ENCODE measurements at regions not wholly inside any gene's neighbourhood (a gene's known extent, or its start where the extent isn't known, plus 50 kb on each side); places are given as distances from the start of the nearest gene placed in this dataset.

- H3K27me3 ChIP-seq (replicated peaks in 1 of 2; ENCODE audit: control insufficient read depth in 2 of 2, extremely low read depth in 1 of 2, insufficient read depth in 2 of 2, low read length in 1 of 2) = no peaks in the 10 kb centered on the region
- POLR2A ChIA-PET = no interaction called here
- Mint-ChIP-seq H3K36me3 (no peaks in the 10 kb centered on the region), H3K27ac (no peak overlapping the region), H3K27me3 (no peaks in the 10 kb centered on the region), H3K4me1 (no peaks in the 10 kb centered on the region), H3K9me3 (no peaks in the 10 kb centered on the region), H3K4me3 (no peak overlapping the region)
- DNase-seq (no peak), ATAC-seq (replicated peaks in 1 of 4) (no peak)
- no peak overlapping the region for H3K27ac ChIP-seq (ENCODE audit: low read length)
- no peaks in the 10 kb centered on the region for H3K9me3 ChIP-seq
- no CpG with 5 or more reads among the region's 4 CpGs for WGBS (ENCODE audit: insufficient coverage)
- H3K4me3 ChIP-seq (ENCODE audit: control insufficient read depth in 1 of 2, extremely low read depth in 1 of 2, low read length in 1 of 2) = no peak overlapping the region
- no peaks in the 10 kb centered on the region for H3K36me3 ChIP-seq (ENCODE audit: control insufficient read depth in 2 of 2, extremely low read depth in 1 of 2, insufficient read depth in 1 of 2, low read length in 1 of 2)
- H3K4me1 ChIP-seq (ENCODE audit: control insufficient read depth in 1 of 2, extremely low read depth in 1 of 2, insufficient read depth in 2 of 2, low read length in 2 of 2) = no peaks in the 10 kb centered on the region
- CTCF ChIA-PET = no interaction called here
These were observed 155.9 kb upstream of the BCL6 start for GRCh38 chr3:187900993-187901755.

DNA sequence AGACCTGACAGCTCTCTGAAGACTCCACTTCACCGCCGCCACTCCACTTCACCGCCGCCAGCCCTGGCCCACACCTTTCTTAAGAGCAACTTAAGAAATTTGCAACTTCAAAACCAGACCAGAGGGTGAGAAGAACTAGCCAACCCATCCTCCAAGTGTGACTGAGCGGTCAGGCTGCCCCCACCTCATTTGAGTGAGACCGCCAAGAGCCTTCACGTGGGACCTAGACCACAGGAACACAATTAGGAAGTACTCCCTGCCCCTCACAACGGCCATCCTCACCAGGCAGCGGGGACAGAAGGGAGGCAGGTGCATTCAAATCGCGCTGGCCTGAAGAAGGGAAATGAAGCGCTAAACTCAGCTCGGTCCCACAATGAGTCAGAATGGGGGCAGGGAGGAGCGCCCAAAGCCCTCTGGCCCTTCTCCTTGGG, 156.8 kb upstream of the BCL6 start:
- Mint-ChIP-seq H3K9me3 (no peaks in the 10 kb centered on the region), H3K27me3 (no peaks in the 10 kb centered on the region), H3K27ac (no peak overlapping the region), H3K4me3 (no peak overlapping the region), H3K4me1 (no peaks in the 10 kb centered on the region), H3K36me3 (no peaks in the 10 kb centered on the region)
- H3K4me1 ChIP-seq (ENCODE audit: control insufficient read depth in 1 of 2, extremely low read depth in 1 of 2, insufficient read depth in 2 of 2, low read length in 2 of 2) = no peaks in the 10 kb centered on the region
- 87% methylated on average over 11 of the region's 14 CpGs for WGBS (ENCODE audit: insufficient coverage)
- ChIA-PET POLR2A (no interaction called here), CTCF (no interaction called here)
- no peaks in the 10 kb centered on the region for H3K36me3 ChIP-seq (ENCODE audit: control insufficient read depth in 2 of 2, extremely low read depth in 1 of 2, insufficient read depth in 1 of 2, low read length in 1 of 2)
- DNase-seq = no peak
- H3K9me3 ChIP-seq = no peaks in the 10 kb centered on the region
- H3K27me3 ChIP-seq (replicated peaks in 1 of 2; ENCODE audit: control insufficient read depth in 2 of 2, extremely low read depth in 1 of 2, insufficient read depth in 2 of 2, low read length in 1 of 2) = no peaks in the 10 kb centered on the region
- H3K4me3 ChIP-seq (ENCODE audit: control insufficient read depth in 1 of 2, extremely low read depth in 1 of 2, low read length in 1 of 2) = no peak overlapping the region
- no peak overlapping the region for H3K27ac ChIP-seq (ENCODE audit: low read length)
- no peak for ATAC-seq (replicated peaks in 1 of 4)

DNA sequence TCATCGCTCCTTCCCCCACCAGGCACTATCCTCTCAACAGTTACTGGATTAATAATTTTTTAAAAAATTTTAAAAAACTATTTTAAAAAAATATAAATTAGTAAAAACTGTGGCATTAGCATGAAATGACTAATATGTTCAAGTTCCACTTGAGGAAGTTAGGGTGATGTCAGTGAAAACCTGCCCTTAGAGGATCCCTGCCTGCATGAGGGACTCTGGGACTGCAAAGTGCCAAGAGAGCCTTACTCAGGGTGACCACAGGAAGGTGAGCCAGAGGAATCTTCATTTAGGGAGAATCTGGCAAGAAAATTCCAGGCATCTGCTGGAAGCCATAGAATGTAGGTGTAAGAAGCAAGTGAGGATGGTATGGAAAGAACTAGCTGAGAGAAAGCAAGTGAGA, 157.7 kb upstream of the BCL6 start:
- Mint-ChIP-seq H3K27ac (no peak overlapping the region), H3K4me3 (no peak overlapping the region), H3K4me1 (no peaks in the 10 kb centered on the region), H3K9me3 (no peaks in the 10 kb centered on the region), H3K27me3 (no peaks in the 10 kb centered on the region), H3K36me3 (no peaks in the 10 kb centered on the region)
- ChIA-PET POLR2A (no interaction called here), CTCF (no interaction called here)
- Histone ChIP-seq H3K4me3 (ENCODE audit: control insufficient read depth in 1 of 2, extremely low read depth in 1 of 2, low read length in 1 of 2) (no peak overlapping the region), H3K4me1 (ENCODE audit: control insufficient read depth in 1 of 2, extremely low read depth in 1 of 2, insufficient read depth in 2 of 2, low read length in 2 of 2) (no peaks in the 10 kb centered on the region), H3K27me3 (replicated peaks in 1 of 2; ENCODE audit: control insufficient read depth in 2 of 2, extremely low read depth in 1 of 2, insufficient read depth in 2 of 2, low read length in 1 of 2) (no peaks in the 10 kb centered on the region), H3K36me3 (ENCODE audit: control insufficient read depth in 2 of 2, extremely low read depth in 1 of 2, insufficient read depth in 1 of 2, low read length in 1 of 2) (no peaks in the 10 kb centered on the region), H3K9me3 (no peaks in the 10 kb centered on the region), H3K27ac (ENCODE audit: low read length) (no peak overlapping the region)
- WGBS (ENCODE audit: insufficient coverage) = no CpG with 5 or more reads among the region's 1 CpG
- no peak for DNase-seq
- ATAC-seq (replicated peaks in 1 of 4) = no peak

GRCh38 chr3:187903697-187904096, 158.4 kb upstream of the BCL6 start:
- ChIA-PET CTCF (no interaction called here), POLR2A (no interaction called here)
- Histone ChIP-seq H3K4me3 (ENCODE audit: control insufficient read depth in 1 of 2, extremely low read depth in 1 of 2, low read length in 1 of 2) (no peak overlapping the region), H3K36me3 (ENCODE audit: control insufficient read depth in 2 of 2, extremely low read depth in 1 of 2, insufficient read depth in 1 of 2, low read length in 1 of 2) (no peaks in the 10 kb centered on the region), H3K9me3 (no peaks in the 10 kb centered on the region), H3K4me1 (ENCODE audit: control insufficient read depth in 1 of 2, extremely low read depth in 1 of 2, insufficient read depth in 2 of 2, low read length in 2 of 2) (no peaks in the 10 kb centered on the region), H3K27me3 (replicated peaks in 1 of 2; ENCODE audit: control insufficient read depth in 2 of 2, extremely low read depth in 1 of 2, insufficient read depth in 2 of 2, low read length in 1 of 2) (no peaks in the 10 kb centered on the region), H3K27ac (ENCODE audit: low read length) (no peak overlapping the region)
- Mint-ChIP-seq H3K27me3 (no peaks in the 10 kb centered on the region), H3K36me3 (no peaks in the 10 kb centered on the region), H3K4me3 (no peak overlapping the region), H3K9me3 (no peaks in the 10 kb centered on the region), H3K4me1 (no peaks in the 10 kb centered on the region), H3K27ac (no peak overlapping the region)
- no peak for ATAC-seq (replicated peaks in 1 of 4)
- DNase-seq = no peak
- WGBS (ENCODE audit: insufficient coverage) = 100% methylated on average over 2 of the region's 4 CpGs

DNA sequence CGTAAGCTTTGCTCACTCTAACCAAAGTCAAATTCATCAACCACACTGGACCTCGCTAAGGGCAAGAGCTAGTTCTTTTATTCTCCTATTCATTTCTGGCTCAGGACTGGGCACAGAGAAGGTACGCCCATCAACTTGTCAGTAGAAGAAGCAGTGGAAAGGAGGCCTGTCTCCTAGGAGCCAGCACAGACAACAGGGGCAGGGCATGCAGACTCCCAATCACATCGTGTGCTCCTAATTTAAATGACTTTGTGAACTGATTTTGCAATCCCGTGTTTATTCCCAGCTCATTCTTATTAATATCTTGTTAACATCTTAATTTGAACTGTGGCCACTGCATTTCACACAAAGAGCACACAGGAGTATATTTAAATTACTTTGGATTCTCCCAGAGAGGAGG, 161.1 kb upstream of the BCL6 start:
- Histone ChIP-seq H3K36me3 (ENCODE audit: control insufficient read depth in 2 of 2, extremely low read depth in 1 of 2, insufficient read depth in 1 of 2, low read length in 1 of 2) (no peaks in the 10 kb centered on the region), H3K27me3 (replicated peaks in 1 of 2; ENCODE audit: control insufficient read depth in 2 of 2, extremely low read depth in 1 of 2, insufficient read depth in 2 of 2, low read length in 1 of 2) (no peaks in the 10 kb centered on the region), H3K4me3 (ENCODE audit: control insufficient read depth in 1 of 2, extremely low read depth in 1 of 2, low read length in 1 of 2) (no peak overlapping the region), H3K9me3 (no peaks in the 10 kb centered on the region), H3K27ac (ENCODE audit: low read length) (no peak overlapping the region), H3K4me1 (ENCODE audit: control insufficient read depth in 1 of 2, extremely low read depth in 1 of 2, insufficient read depth in 2 of 2, low read length in 2 of 2) (no peaks in the 10 kb centered on the region)
- ATAC-seq (replicated peaks in 1 of 4) = no peak
- Mint-ChIP-seq H3K4me1 (no peaks in the 10 kb centered on the region), H3K9me3 (no peaks in the 10 kb centered on the region), H3K36me3 (no peaks in the 10 kb centered on the region), H3K4me3 (no peak overlapping the region), H3K27ac (no peak overlapping the region), H3K27me3 (no peaks in the 10 kb centered on the region)
- WGBS (ENCODE audit: insufficient coverage) = no CpG with 5 or more reads among the region's 5 CpGs
- POLR2A ChIA-PET = interaction anchor here in 1 of 2 donors (0.6 kb wide), 1 partner anchor 18 kb away, joined by 4 read pairs; no protein-coding TSS in a partner anchor
- CTCF ChIA-PET = no interaction called here
- DNase-seq = no peak

DNA sequence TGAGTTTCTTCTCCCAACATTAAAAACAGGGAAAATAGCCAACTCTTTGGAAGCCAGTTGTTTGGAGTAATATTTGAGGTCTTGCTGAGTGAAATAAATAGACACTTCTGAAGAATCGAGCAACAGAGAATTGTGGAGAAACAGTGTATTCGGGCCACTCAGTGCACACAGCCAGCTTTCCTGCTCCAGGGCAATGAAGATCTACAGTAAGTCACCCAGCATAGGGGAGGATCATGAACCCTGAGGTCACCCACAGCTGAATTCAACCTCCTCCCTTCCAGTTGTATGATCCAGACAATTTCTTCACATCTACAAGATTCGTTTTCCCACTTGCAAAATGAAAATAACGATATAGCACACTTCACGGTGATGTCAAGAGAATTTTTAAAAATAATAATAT, 161.7 kb upstream of the BCL6 start:
- H3K27ac ChIP-seq (ENCODE audit: low read length) = no peak overlapping the region
- CTCF ChIA-PET = interaction anchor here in 1 of 2 donors (0.7 kb wide), 1 partner anchor 15 kb away, joined by 4 read pairs; no protein-coding TSS in a partner anchor
- no peaks in the 10 kb centered on the region for H3K27me3 ChIP-seq (replicated peaks in 1 of 2; ENCODE audit: control insufficient read depth in 2 of 2, extremely low read depth in 1 of 2, insufficient read depth in 2 of 2, low read length in 1 of 2)
- Mint-ChIP-seq H3K4me3 (no peak overlapping the region), H3K27me3 (no peaks in the 10 kb centered on the region), H3K4me1 (no peaks in the 10 kb centered on the region), H3K9me3 (no peaks in the 10 kb centered on the region), H3K27ac (no peak overlapping the region), H3K36me3 (no peaks in the 10 kb centered on the region)
- H3K4me3 ChIP-seq (ENCODE audit: control insufficient read depth in 1 of 2, extremely low read depth in 1 of 2, low read length in 1 of 2) = no peak overlapping the region
- H3K9me3 ChIP-seq = no peaks in the 10 kb centered on the region
- WGBS (ENCODE audit: insufficient coverage) = 77% methylated on average over 2 of the region's 5 CpGs
- H3K4me1 ChIP-seq (ENCODE audit: control insufficient read depth in 1 of 2, extremely low read depth in 1 of 2, insufficient read depth in 2 of 2, low read length in 2 of 2) = no peaks in the 10 kb centered on the region
- DNase-seq (no peak), ATAC-seq (replicated peaks in 1 of 4) (no peak)
- POLR2A ChIA-PET = interaction anchor here (0.5 to 0.6 kb wide), 3 partner anchors 15 to 50 kb away, joined by 3 to 4 read pairs (median 4); no protein-coding TSS in a partner anchor
- no peaks in the 10 kb centered on the region for H3K36me3 ChIP-seq (ENCODE audit: control insufficient read depth in 2 of 2, extremely low read depth in 1 of 2, insufficient read depth in 1 of 2, low read length in 1 of 2)

GRCh38 chr3:187909866-187910265, 164.6 kb upstream of the BCL6 start:
- Mint-ChIP-seq H3K4me1 (peaks cover 3 to 8% (median 6%) of the 10 kb centered on the region in 3 donors), H3K9me3 (no peaks in the 10 kb centered on the region), H3K36me3 (no peaks in the 10 kb centered on the region), H3K27ac (no peak overlapping the region), H3K4me3 (no peak overlapping the region), H3K27me3 (no peaks in the 10 kb centered on the region)
- ChIA-PET CTCF (no interaction called here), POLR2A (no interaction called here)
- no peaks in the 10 kb centered on the region for H3K27me3 ChIP-seq (replicated peaks in 1 of 2; ENCODE audit: control insufficient read depth in 2 of 2, extremely low read depth in 1 of 2, insufficient read depth in 2 of 2, low read length in 1 of 2)
- DNase-seq (no peak), ATAC-seq (replicated peaks in 1 of 4) (no peak)
- no peaks in the 10 kb centered on the region for H3K4me1 ChIP-seq (ENCODE audit: control insufficient read depth in 1 of 2, extremely low read depth in 1 of 2, insufficient read depth in 2 of 2, low read length in 2 of 2)
- no peaks in the 10 kb centered on the region for H3K9me3 ChIP-seq
- no peak overlapping the region for H3K27ac ChIP-seq (ENCODE audit: low read length)
- no peaks in the 10 kb centered on the region for H3K36me3 ChIP-seq (ENCODE audit: control insufficient read depth in 2 of 2, extremely low read depth in 1 of 2, insufficient read depth in 1 of 2, low read length in 1 of 2)
- H3K4me3 ChIP-seq (ENCODE audit: control insufficient read depth in 1 of 2, extremely low read depth in 1 of 2, low read length in 1 of 2) = no peak overlapping the region

Measured in T-cell (primary cell).